HepG2 (cell line): ENCODE measurements at regions not wholly inside any gene's neighbourhood (a gene's known extent, or its start where the extent isn't known, plus 50 kb on each side); places are given as distances from the start of the nearest gene placed in this dataset.

Experiments used
- ATAC-seq: fragments of 200-7000 bp; cut with Tn5 transposase; 3 replicates; pipeline ENCODE4 v1.9.1; 2020; ENCODE audit warnings: mild to moderate bottlenecking, moderate library complexity
- BruUV-seq: library from RNA; stranded (reverse); fragments of 400-500 nt; replicated peaks from 2 replicates; lab custom pipeline; 2021; lab: Mats Ljungman, UMichigan
- CTCF ChIA-PET: fragments of 300-600 bp; formaldehyde crosslinking; extraction: SDS; loops from one replicate; lab custom pipeline; 2021; ENCODE audit warnings: low total read pairs, inconsistent platforms, low intra/inter-chr PET ratio; lab: Yijun Ruan, JAX
- POLR2A ChIA-PET: fragments of 350-600 bp; sonication (Branson Sonifier 250); formaldehyde crosslinking; loops from one replicate; lab custom pipeline; 2020; ENCODE audit warnings: antibody characterized with exemption, inconsistent platforms; lab: Yijun Ruan, JAX
- DNase-seq: peaks from one replicate; pipeline ENCODE4 v3.0.0-alpha.2; 2015; ENCODE audit warnings: low spot score
- FAIRE-seq: peaks from 3 replicates; lab custom pipeline; 2011; peaks lifted over from hg19 to GRCh38; lab: Jason Lieb, UNC
- H2AFZ ChIP-seq: one replicate; pipeline ENCODE4 v1.6.1; 2011; ENCODE audit warnings: low read length, inconsistent platforms
- H3K27ac ChIP-seq: fragments of 300-600 bp; 3 replicates; pipeline ENCODE4 v1.8.0; 2011; ENCODE audit warnings: mixed run types, mild to moderate bottlenecking, mixed read lengths, low read length, inconsistent platforms; ENCODE audit not compliant: insufficient read depth; ENCODE audit errors: extremely low read length
- H3K27me3 ChIP-seq, 2 experiments: fragments of 200-600 bp in 1 of 2; 2 replicates in 1 of 2; 3 replicates in 1 of 2; pipeline versions ENCODE4 v1.6.0 to v1.8.0; 2011; ENCODE audit warnings: low read length in 2 of 2, mild to moderate bottlenecking in 2 of 2, moderate library complexity in 2 of 2, inconsistent platforms in 1 of 2; ENCODE audit not compliant: insufficient read depth in 2 of 2, control insufficient read depth in 1 of 2
- H3K36me3 ChIP-seq, 2 experiments: fragments of 200-600 bp in 1 of 2; replicated peaks in 1 of 2; 2 replicates in 1 of 2; 3 replicates in 1 of 2; pipeline versions ENCODE4 v1.5.1 to v1.8.0; 2011; ENCODE audit warnings: low read length in 2 of 2, inconsistent platforms in 1 of 2; ENCODE audit not compliant: insufficient read depth in 2 of 2, control insufficient read depth in 1 of 2
- H3K4me1 ChIP-seq: 2 replicates; pipeline ENCODE4 v1.5.1; 2012; ENCODE audit warnings: low read length, inconsistent platforms; ENCODE audit not compliant: insufficient read depth
- H3K4me2 ChIP-seq: 2 replicates; pipeline ENCODE4 v1.6.0; 2011; ENCODE audit warnings: low read depth, low read length, inconsistent platforms
- H3K4me3 ChIP-seq, 3 experiments: fragments of 200-600 bp in 1 of 3; sonication (generic), shearing (Covaris generic) in 1 of 3; replicated peaks in 1 of 3; 2 replicates each; pipeline ENCODE4 v1.5.1; 2011 to 2016; ENCODE audit warnings: low read length in 3 of 3, inconsistent platforms in 2 of 3, low read depth in 2 of 3, mild to moderate bottlenecking in 2 of 3, control low read depth in 1 of 3, mixed read lengths in 1 of 3; ENCODE audit not compliant: insufficient read depth in 1 of 3
- H3K79me2 ChIP-seq: one replicate; pipeline ENCODE4 v1.6.1; 2011; ENCODE audit warnings: low read length, inconsistent platforms; ENCODE audit not compliant: insufficient read depth
- H3K9ac ChIP-seq: 2 replicates; pipeline ENCODE4 v1.6.0; 2011; ENCODE audit warnings: mild to moderate bottlenecking, low read depth, low read length, inconsistent platforms; ENCODE audit not compliant: insufficient read depth
- H3K9me3 ChIP-seq: 2 replicates; pipeline ENCODE4 v1.5.1; 2012; ENCODE audit warnings: mild to moderate bottlenecking, low read length
- H4K20me1 ChIP-seq: 2 replicates; pipeline ENCODE4 v1.6.0; 2011; ENCODE audit warnings: inconsistent platforms, mild to moderate bottlenecking, low read length, moderate library complexity; ENCODE audit not compliant: insufficient read depth
- DMAP1 ChIP-seq: IDR thresholded peaks from 2 replicates; pipeline ENCODE4 v1.6.1; 2016
- PAX8 ChIP-seq: sonication (generic); formaldehyde crosslinking; IDR thresholded peaks from 2 replicates; pipeline ENCODE4 v1.8.0; 2022; ENCODE audit warnings: mild to moderate bottlenecking, missing genetic modification reagents, borderline replicate concordance
- ZNF101 ChIP-seq: sonication (generic); formaldehyde crosslinking; IDR thresholded peaks from 2 replicates; pipeline ENCODE4 v1.4.0; 2020; ENCODE audit warnings: mild to moderate bottlenecking, low read depth, missing genetic modification reagents, borderline replicate concordance
- ZNF136 ChIP-seq: sonication (generic); formaldehyde crosslinking; IDR thresholded peaks from 2 replicates; pipeline ENCODE4 v1.8.1; 2022; ENCODE audit warnings: low read depth, mild to moderate bottlenecking, moderate library complexity, missing genetic modification reagents
- ZNF24 ChIP-seq: fragments of 450-650 bp; IDR thresholded peaks from 2 replicates; pipeline ENCODE4 v1.6.1; 2017; ENCODE audit warnings: antibody characterized with exemption, mild to moderate bottlenecking
- ZNF670 ChIP-seq: sonication (generic); formaldehyde crosslinking; IDR thresholded peaks from 2 replicates; pipeline ENCODE4 v1.8.0; 2022; ENCODE audit warnings: mild to moderate bottlenecking, missing genetic modification reagents, borderline replicate concordance
- ZNF740 ChIP-seq: sonication (generic); formaldehyde crosslinking; IDR thresholded peaks from 2 replicates; pipeline ENCODE4 v1.4.0; 2020; ENCODE audit warnings: missing genetic modification reagents
- ZNF780A ChIP-seq: sonication (generic); formaldehyde crosslinking; IDR thresholded peaks from 2 replicates; pipeline ENCODE4 v1.8.0; 2022; ENCODE audit warnings: mild to moderate bottlenecking, missing genetic modification reagents, moderate library complexity
- ZNF83 ChIP-seq: sonication (generic); formaldehyde crosslinking; IDR thresholded peaks from 2 replicates; pipeline ENCODE4 v1.4.0; 2020; ENCODE audit warnings: missing genetic modification reagents, mild to moderate bottlenecking, borderline replicate concordance
- WGBS: methylation state at CpG from one replicate; pipeline ENCODE4 v1.1.6; 2017; ENCODE audit warnings: low lambda C conversion rate; 5-methylcytosine and 5-hydroxymethylcytosine counted together
- in situ Hi-C: cut with HindIII; loops from 2 replicates; pipeline ENCODE4 v1.10.0; 2017; ENCODE audit warnings: low pct_unique_long_range_greater_than_20kb; ENCODE audit not compliant: extremely low pct_ligation_motif_present
- intact Hi-C: fragments of 100-400 bp; cut with micrococcal nuclease; formaldehyde crosslinking; loops from one replicate; pipeline ENCODE4 v1.10.0; 2022; ENCODE audit not compliant: unreplicated experiment

DNA sequence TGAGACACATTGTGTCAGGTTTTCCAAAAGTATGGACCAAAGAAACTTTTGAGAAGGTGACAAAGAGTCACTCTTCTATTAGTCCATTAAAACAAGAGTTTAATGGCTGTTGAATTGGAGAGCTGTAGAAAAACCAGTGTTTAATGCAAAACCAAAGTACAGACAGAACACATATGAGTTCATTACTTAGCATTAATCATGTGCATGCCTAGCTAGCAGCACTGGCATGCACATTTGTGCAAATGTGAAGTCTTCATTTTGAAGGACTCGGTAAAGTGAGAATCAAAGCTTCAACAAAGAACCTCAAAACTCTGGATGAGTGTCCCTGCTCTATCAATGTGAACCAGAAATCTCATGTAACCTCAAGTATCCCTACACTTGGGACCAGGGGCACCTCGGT, 256.3 kb upstream of the PPARGC1A start (continued):
- no peak for TF ChIP-seq ZNF136 (CRISPR knock-in tag)
- no peak for TF ChIP-seq DMAP1 (CRISPR knock-in tag)
- no peak for TF ChIP-seq ZNF101 (CRISPR knock-in tag)
- no peak for TF ChIP-seq ZNF24
- no peak for TF ChIP-seq ZNF780A (CRISPR knock-in tag)

GRCh38 chr4:24145591-24145990, 255.7 kb upstream of the PPARGC1A start:
- Histone ChIP-seq H3K4me2 (no peak overlapping the region), H3K27me3 (no peaks in the 10 kb centered on the region), H3K4me3 (no peak overlapping the region), H3K79me2 (no peaks in the 10 kb centered on the region), H4K20me1 (no peaks in the 10 kb centered on the region), H3K36me3 (no peaks in the 10 kb centered on the region), H3K9me3 (no peaks in the 10 kb centered on the region), H3K4me1 (peaks cover 6% of the 10 kb centered on the region; the same call in 1 of the 2 replicates), H2AFZ (no peak overlapping the region), H3K9ac (no peak overlapping the region), H3K27ac (no peak overlapping the region)
- no TSS peak for BruUV-seq
- WGBS = 30% methylated on average over 6 of the region's 6 CpGs
- TF ChIP-seq ZNF740 (CRISPR knock-in tag) = no peak
- TF ChIP-seq ZNF670 (CRISPR knock-in tag) = no peak
- in situ Hi-C loops (no loop called here), intact Hi-C loops (no loop called here)
- no peak for ATAC-seq
- FAIRE-seq = no peak
- ChIA-PET POLR2A (no interaction called here), CTCF (no interaction called here)
- no peak for DNase-seq

DNA sequence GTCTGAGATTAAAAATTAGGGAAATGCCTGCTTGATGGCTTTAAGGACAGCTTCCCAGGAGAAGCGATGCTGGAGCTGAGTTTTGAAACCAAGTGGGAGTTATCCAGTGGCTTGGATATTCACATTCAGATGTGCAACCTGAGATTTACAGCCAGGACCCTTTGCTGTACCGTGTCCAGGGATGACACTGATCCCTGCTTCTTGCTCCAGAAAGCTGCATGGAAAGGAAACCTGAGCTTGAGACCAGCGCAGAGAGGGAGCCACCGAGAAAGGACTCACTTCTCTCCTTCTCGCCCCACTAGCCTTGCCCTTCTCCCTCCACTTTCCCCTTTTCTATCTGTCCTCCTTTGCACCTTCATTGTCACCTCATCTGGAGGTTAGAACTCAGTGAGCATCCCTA, 254.5 kb upstream of the PPARGC1A start:
- Histone ChIP-seq H2AFZ (no peak overlapping the region), H3K27me3 (no peaks in the 10 kb centered on the region), H3K4me1 (no peaks in the 10 kb centered on the region), H3K27ac (no peak overlapping the region), H3K79me2 (no peaks in the 10 kb centered on the region), H3K9me3 (no peaks in the 10 kb centered on the region), H3K4me3 (no peak overlapping the region), H4K20me1 (no peaks in the 10 kb centered on the region), H3K9ac (no peak overlapping the region), H3K36me3 (no peaks in the 10 kb centered on the region), H3K4me2 (no peak overlapping the region)
- POLR2A ChIA-PET = no interaction called here
- FAIRE-seq = no peak
- ATAC-seq = no peak
- no TSS peak for BruUV-seq
- WGBS = 49% methylated on average over 5 of the region's 5 CpGs
- TF ChIP-seq PAX8 (CRISPR knock-in tag) (no peak), ZNF83 (CRISPR knock-in tag) (no peak)
- CTCF ChIA-PET = no interaction called here
- in situ Hi-C loops (no loop called here), intact Hi-C loops (no loop called here)
- no peak for DNase-seq
